ENCODE measurements at regions not wholly inside any gene's neighbourhood (a gene's known extent, or its start where the extent isn't known, plus 50 kb on each side); places are given as distances from the start of the nearest gene placed in this dataset.

GRCh38 chr20:56976336-56976735 is 290.1 kb downstream of the BMP7 start:
- no peak for DNase-seq

GRCh38 chr20:56978475-56978874 is 288.0 kb downstream of the BMP7 start:
- no peak for DNase-seq

- no peak for DNase-seq
These were observed 287.3 kb downstream of the BMP7 start for GRCh38 chr20:56979125-56979524.

GRCh38 chr20:56981301-56981700 is 285.1 kb downstream of the BMP7 start:
- no peak for DNase-seq

- DNase-seq = no peak
These were observed 282.6 kb downstream of the BMP7 start for GRCh38 chr20:56983813-56984212.

GRCh38 chr20:56985066-56985685 is 281.3 kb downstream of the BMP7 start:
- no peak for DNase-seq

- no peak for DNase-seq
These were observed 280.0 kb downstream of the BMP7 start for GRCh38 chr20:56986476-56986875.

- DNase-seq = no peak
These were observed 279.3 kb downstream of the BMP7 start for GRCh38 chr20:56986931-56987720.

- no peak for DNase-seq
These were observed 278.5 kb downstream of the BMP7 start for GRCh38 chr20:56987986-56988385.

- DNase-seq = no peak
These were observed 278.0 kb downstream of the BMP7 start for GRCh38 chr20:56988446-56988845.

- no peak for DNase-seq
These were observed 276.9 kb downstream of the BMP7 start for GRCh38 chr20:56989516-56989915.

GRCh38 chr20:56993020-56993559 is 273.4 kb downstream of the BMP7 start:
- no peak for DNase-seq

GRCh38 chr20:56994006-56994405 is 272.4 kb downstream of the BMP7 start:
- DNase-seq = no peak

- DNase-seq = no peak
These were observed 271.3 kb downstream of the BMP7 start for GRCh38 chr20:56995149-56995548.

GRCh38 chr20:56995635-56996075 is 270.8 kb downstream of the BMP7 start:
- DNase-seq = no peak

- DNase-seq = no peak
These were observed 269.9 kb downstream of the BMP7 start for GRCh38 chr20:56996533-56996932.

- no peak for DNase-seq
These were observed 268.0 kb downstream of the BMP7 start for GRCh38 chr20:56998438-56998837.

- DNase-seq = no peak
These were observed 265.9 kb downstream of the BMP7 start for GRCh38 chr20:57000441-57000968.

GRCh38 chr20:57001126-57001767 is 265.2 kb downstream of the BMP7 start:
- no peak for DNase-seq

- DNase-seq = no peak
These were observed 264.3 kb downstream of the BMP7 start for GRCh38 chr20:57002066-57002570.

GRCh38 chr20:57003012-57003411 is 263.4 kb downstream of the BMP7 start:
- no peak for DNase-seq

- DNase-seq = no peak
These were observed 262.0 kb downstream of the BMP7 start for GRCh38 chr20:57004416-57004815.

All from CD4-positive, alpha-beta T cell treated with Interleukin-17A for 1 hour (primary cell).